ENCODE measurements at regions not wholly inside any gene's neighbourhood (a gene's known extent, or its start where the extent isn't known, plus 50 kb on each side); places are given as distances from the start of the nearest gene placed in this dataset.
"Not testable (repeated sequence)": the region's sequence is repeated elsewhere in the genome, so short reads cannot be mapped to it uniquely, and the experiment has no call there.

GRCh38 chr3:178195824-178196223 is 340.4 kb upstream of the KCNMB2 start:
- DNase-seq (ENCODE audit: low spot score), result peak; percentile 5

DNA sequence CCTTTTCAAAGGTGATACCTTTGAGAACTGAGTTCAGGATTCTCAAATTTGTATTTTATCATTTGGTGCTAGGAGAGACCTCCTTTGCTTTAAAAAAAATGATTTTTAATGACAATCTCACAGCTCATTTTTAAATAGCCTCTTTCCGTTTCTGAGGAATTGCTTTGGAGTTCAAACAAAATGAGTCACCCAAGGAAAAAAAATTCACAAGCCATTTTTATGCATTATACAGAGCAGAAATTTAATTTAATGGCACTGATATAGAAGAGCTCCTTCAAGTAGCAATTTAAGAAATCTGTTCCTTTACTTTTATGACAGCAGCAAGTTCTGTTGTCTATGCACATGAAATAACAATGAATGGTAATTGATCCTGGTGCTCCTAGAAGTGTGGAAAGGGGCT is 337.9 kb upstream of the KCNMB2 start:
- DNase-seq (ENCODE audit: low spot score), result no peak

DNA sequence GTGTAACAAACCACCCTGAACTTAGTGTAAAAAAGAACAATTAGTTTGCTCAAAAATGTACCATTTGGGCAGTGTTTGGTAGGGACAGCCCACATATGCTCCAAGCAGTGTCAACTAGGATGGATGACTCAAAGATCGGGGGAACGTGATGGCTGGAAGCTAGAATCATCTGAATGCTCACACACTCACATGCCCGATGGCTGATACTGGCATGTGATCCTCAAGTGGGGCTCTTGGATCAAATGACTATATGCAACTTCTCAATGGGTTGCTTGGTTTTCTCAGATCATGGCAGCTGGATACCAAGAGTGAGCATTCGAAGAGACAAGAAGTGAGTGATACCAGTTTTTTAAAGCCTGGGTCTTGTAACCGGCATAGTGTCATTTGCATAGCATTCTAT is 335.9 kb upstream of the KCNMB2 start:
- DNase-seq (ENCODE audit: low spot score), result no peak

DNA sequence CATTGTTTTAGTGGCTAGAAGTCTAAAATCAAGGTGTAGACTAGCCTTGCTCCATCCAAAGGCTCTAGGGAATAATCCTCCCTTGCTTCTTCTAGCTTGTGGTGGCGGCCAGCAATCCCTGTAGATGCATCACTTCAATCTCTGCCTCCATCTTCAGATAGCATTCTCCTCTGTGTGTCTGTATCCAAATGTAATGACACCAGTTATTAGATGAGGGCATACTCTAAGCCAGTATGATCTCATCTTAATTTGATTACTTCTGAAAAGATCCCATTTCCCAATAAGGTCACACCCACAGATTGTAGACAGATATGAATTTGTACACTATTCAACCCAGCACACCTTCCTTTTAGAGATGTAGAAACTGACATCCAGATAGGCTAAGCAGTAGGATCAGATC is 334.5 kb upstream of the KCNMB2 start:
- no peak for DNase-seq (ENCODE audit: low spot score)

GRCh38 chr3:178202194-178202593 is 334.0 kb upstream of the KCNMB2 start:
- DNase-seq (ENCODE audit: low spot score), result no peak

- peak; percentile 13 for DNase-seq (ENCODE audit: low spot score)
Observed at GRCh38 chr3:178203165-178203564, 333.1 kb upstream of the KCNMB2 start.

- no peak for DNase-seq (ENCODE audit: low spot score)
Observed at GRCh38 chr3:178203650-178204049, 332.6 kb upstream of the KCNMB2 start.

DNA sequence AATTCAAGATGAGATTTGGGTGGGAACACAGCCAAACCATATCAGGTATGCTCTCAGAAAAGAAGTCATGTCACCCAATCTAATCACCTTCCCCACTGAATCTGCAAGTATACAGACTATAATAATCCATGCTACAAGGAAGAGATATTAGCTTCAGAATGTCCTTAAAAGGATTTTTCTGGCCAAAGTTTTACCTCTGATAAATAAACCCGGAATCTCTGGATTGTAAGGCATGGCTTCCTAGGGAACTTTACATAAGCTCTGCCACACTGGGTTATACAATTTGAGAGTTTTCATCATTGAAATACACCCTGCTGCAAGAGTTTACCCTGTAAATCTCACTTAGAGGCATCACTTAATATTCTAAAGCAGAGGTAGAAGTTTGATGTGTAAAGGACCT is 330.5 kb upstream of the KCNMB2 start:
- no peak for DNase-seq (ENCODE audit: low spot score)

DNA sequence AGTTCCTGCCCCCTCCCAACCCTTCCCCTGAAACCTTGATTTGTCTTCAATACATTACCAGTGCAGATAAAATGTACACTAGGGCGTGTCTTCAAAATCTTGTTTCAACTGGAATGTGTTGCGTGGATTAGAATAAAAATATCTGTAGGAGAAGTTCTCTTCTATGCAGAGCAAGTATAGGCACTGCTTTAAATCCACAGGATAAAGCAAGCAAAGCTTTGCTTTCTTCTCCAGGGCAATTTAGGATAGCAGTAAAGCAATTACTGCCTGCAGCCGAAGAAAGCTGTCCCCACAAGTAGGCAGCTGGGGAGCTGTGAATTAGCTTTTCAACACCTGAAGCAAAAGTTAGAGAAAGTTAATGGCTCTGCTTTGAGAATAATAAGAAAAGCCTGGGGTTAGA is 329.7 kb upstream of the KCNMB2 start:
- DNase-seq (ENCODE audit: low spot score), result no peak

DNA sequence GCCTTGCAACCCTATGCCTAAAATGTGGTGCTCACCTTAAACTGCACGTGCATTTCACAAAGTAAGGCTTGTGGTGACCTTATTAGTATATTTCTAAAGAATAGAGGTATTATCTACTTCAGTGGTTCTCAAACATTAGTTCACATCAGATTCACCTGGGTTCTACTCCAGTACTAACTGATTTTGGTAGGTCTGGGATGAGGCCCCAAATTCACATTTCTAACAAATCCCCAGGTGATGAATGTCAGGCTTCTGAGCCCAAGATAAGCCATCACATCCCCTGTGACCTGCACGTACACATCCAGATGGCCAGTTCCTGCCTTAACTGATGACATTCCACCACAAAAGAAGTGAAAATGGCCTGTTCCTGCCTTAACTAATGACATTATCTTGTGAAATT is 329.1 kb upstream of the KCNMB2 start:
- DNase-seq (ENCODE audit: low spot score), result not testable (repeated sequence)

- DNase-seq (ENCODE audit: low spot score), result not testable (repeated sequence)
Observed at GRCh38 chr3:178207627-178208026, 328.6 kb upstream of the KCNMB2 start.

GRCh38 chr3:178209116-178209515 is 327.1 kb upstream of the KCNMB2 start:
- not testable (repeated sequence) for DNase-seq (ENCODE audit: low spot score)

DNA sequence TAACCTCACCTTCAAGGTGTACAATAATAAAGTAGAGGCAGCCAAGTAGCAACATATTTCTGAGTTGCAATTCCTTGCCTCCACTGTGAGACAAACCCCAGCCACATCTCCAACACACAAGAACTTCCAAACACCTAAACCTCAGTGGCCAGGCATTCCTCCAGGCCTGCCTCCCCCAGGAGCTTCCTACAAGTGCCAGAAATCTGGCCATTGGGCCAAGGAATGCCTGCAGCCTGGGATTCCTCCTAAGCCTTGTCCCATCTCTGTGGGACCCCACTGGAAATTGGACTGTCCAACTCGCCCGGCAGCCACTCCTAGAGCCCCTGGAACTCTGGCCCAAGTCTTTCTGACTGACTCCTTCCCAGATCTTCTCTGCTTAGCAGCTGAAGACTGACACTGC is 326.6 kb upstream of the KCNMB2 start:
- not testable (repeated sequence) for DNase-seq (ENCODE audit: low spot score)

DNA sequence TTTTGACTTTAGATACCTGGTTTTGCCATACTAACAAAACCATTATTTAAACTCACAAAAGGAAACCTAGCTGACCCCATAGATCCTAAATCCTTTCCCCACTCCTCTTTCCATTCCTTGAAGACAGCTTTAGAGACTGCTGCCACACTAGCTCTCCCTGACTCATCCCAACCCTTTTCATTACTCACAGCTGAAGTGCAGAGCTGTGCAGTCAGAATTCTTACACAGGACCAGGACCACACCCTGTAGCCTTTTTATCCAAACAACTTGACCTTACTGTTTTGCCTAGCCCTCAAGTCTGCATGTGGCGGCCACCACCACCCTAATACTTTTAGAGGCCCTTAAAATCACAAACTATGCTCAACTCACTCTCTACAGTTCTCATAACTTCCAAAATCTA is 325.1 kb upstream of the KCNMB2 start:
- DNase-seq (ENCODE audit: low spot score), result peak; percentile 35

GRCh38 chr3:178217479-178217878 is 318.8 kb upstream of the KCNMB2 start:
- no peak for DNase-seq (ENCODE audit: low spot score)

- no peak for DNase-seq (ENCODE audit: low spot score)
Observed at GRCh38 chr3:178218231-178218630, 318.0 kb upstream of the KCNMB2 start.

GRCh38 chr3:178219661-178220060 is 316.6 kb upstream of the KCNMB2 start:
- DNase-seq (ENCODE audit: low spot score), result not testable (repeated sequence)

- no peak for DNase-seq (ENCODE audit: low spot score)
Observed at GRCh38 chr3:178223876-178224275, 312.4 kb upstream of the KCNMB2 start.

GRCh38 chr3:178226094-178226493 is 310.1 kb upstream of the KCNMB2 start:
- DNase-seq (ENCODE audit: low spot score), result no peak

DNA sequence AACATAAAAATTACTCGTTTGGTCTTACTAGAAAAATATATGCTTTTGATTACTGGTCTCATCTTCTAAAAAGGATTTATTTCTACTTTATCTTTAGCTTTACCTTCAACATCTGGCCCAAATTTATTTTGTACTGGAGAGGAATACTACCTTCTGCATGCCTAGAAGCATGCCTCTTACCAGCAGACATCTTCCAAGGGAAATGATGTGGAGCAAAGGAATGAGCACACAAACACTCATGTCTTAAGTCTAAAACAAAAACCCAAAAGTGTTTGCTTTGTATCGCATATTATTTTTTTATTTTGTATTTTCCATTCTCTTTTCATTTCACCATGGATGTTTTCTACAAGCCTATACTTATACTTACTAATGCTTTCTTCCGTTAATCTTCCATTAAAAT is 304.6 kb upstream of the KCNMB2 start:
- no peak for DNase-seq (ENCODE audit: low spot score)

- DNase-seq (ENCODE audit: low spot score), result no peak
Observed at GRCh38 chr3:178233371-178234071, 302.7 kb upstream of the KCNMB2 start.

DNA sequence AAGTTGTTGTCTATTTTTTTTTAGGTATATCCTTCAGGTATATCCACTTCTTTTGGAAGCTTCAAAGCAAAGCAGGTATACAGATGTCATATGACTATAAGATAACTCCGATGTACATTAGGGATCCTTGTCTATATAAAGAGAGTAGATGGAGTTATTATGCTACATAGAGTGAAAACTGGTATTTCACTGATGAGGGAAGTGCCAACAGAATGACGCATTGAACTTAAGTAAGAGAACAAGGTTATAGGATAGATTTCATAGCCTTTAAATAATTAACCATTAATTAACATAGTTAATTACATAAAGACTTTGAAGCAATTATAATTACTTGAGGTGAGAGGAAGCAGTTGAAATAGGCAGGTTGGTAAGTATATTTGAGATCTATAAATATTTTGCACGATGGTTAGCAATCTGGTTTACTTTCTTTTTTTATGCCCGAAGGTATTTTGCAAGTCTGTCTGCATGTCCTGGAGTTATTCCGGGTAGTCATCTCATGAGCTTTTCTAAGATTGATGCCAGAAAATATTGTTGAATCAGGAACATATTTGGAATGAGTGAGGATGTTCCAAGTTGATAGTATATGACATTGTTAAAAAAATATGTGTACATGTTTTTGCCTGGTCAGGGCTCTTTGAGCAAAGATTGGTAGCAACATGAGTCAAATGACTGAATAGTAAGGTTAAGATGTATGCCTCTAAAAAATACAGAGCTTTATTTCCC is 299.5 kb upstream of the KCNMB2 start:
- no peak for DNase-seq (ENCODE audit: low spot score)

GRCh38 chr3:178238179-178238578 is 298.1 kb upstream of the KCNMB2 start:
- no peak for DNase-seq (ENCODE audit: low spot score)

Data from A172 (cell line).